Heart right ventricle (tissue), 16 donors: ENCODE measurements at regions not wholly inside any gene's neighbourhood (a gene's known extent, or its start where the extent isn't known, plus 50 kb on each side); places are given as distances from the start of the nearest gene placed in this dataset.

Source experiments
- ATAC-seq, 8 donors: fragments of 200-7000 bp; cut with Tn5 transposase; one replicate each; pipeline ENCODE4 v1.9.1; 2020; ENCODE audit warnings: mild to moderate bottlenecking in 8 of 8, moderate library complexity in 8 of 8, moderate number of reproducible peaks in 1 of 8
- DNase-seq, 2 donors: peaks; one replicate each; pipeline ENCODE4 v3.0.0-alpha.2; 2020
- H3K27ac ChIP-seq, 10 donors: fragments of 200-600 bp; sonication (generic) in 2 of 10; one replicate each; pipeline versions ENCODE4 v1.5.0 to v1.8.0; 2020 to 2022; ENCODE audit warnings: mild to moderate bottlenecking in 3 of 10
- H3K27me3 ChIP-seq, 7 donors: fragments of 200-600 bp; one replicate each; pipeline ENCODE4 v1.8.0; 2021 to 2022; ENCODE audit warnings: mild to moderate bottlenecking in 2 of 7
- H3K36me3 ChIP-seq, 9 donors: fragments of 200-600 bp; sonication (generic) in 1 of 9; one replicate each; pipeline versions ENCODE4 v1.5.0 to v1.8.0; 2020 to 2022; ENCODE audit warnings: mild to moderate bottlenecking in 2 of 9
- H3K4me1 ChIP-seq, 9 donors: fragments of 200-600 bp; sonication (generic) in 1 of 9; one replicate each; pipeline versions ENCODE4 v1.5.0 to v1.8.0; 2020 to 2022; ENCODE audit warnings: mild to moderate bottlenecking in 4 of 9
- H3K4me3 ChIP-seq, 10 donors: fragments of 200-600 bp; sonication (generic) in 2 of 10; one replicate each; pipeline versions ENCODE4 v1.5.0 to v1.8.0; 2020 to 2022; ENCODE audit warnings: mild to moderate bottlenecking in 7 of 10, moderate library complexity in 2 of 10
- H3K9me3 ChIP-seq, 11 donors: fragments of 200-600 bp in 10 of 11; sonication (generic) in 2 of 11; one replicate each; pipeline versions ENCODE4 v1.5.0 to v1.8.0; 2013 to 2022; ENCODE audit warnings: mild to moderate bottlenecking in 2 of 11, control low read depth in 1 of 11, moderate library complexity in 1 of 11
- CTCF ChIP-seq, 9 donors: fragments of 200-600 bp; sonication (generic) in 2 of 9; IDR thresholded peaks; one replicate each; pipeline versions ENCODE4 v1.5.0 to v1.8.0; 2021 to 2022; ENCODE audit warnings: antibody characterized with exemption in 9 of 9, mild to moderate bottlenecking in 5 of 9, moderate library complexity in 1 of 9
- WGBS, 2 donors: extraction: QIAGEN DNeasy Blood & Tissue Kit; methylation state at CpG; one replicate each; pipeline ENCODE4 v1.1.7; 2013; ENCODE audit warnings: inconsistent platforms in 1 of 2; 5-methylcytosine and 5-hydroxymethylcytosine counted together
- intact Hi-C, 10 donors: fragments of 100-400 bp; cut with DNase I; formaldehyde crosslinking; loops; one replicate each; pipeline versions ENCODE4 v1.11.1 to v1.14.2; 2022
- donor health status: Arrhythmogenic right ventricular cardiomyopathy.
- donor health status: ischemic (EF 13 %, LVEDD 7.1; RV severe dilation, severe dysfunction).
- donor health status: healthy with polysubstance abuse.
- donor health status: DM: no; HTN: yes; CAD: no.
- donor health status: DM: no; HTN: no; CAD: no.
- donor health status: ischemic (EF 25% LVEDD 6.9; RV normal size, moderate dysfunction).
- donor health status: ischemic (EF 25% LVEDD 5.7; RV mildly dilated, moderate dysfunction).
- donor health status: healthy.
- donor health status: DM: yes; HTN: yes; CAD: no.
- donor health status: Ischemic cardiomyopathy.
- donor health status: ischemic (EF 35%, LVEDD 5.7; RV mildly dilated, moderate dysfunction).
- donor health status: nonischemic (EF 11% LVEDD 7.7; RV severe dilation, severe dysfunction).
- donor health status: DM: yes; HTN: yes; CAD: no.
- donor health status: PGD.
- donor health status: ischemic (EF 29% LVEDD 5.4; RV normal size, mild dysfunction).
- donor health status: nonischemic (EF 23%, LVEDD 6.1; RV moderate dilation, normal function).

GRCh38 chr10:55369670-55370420 lies 568.8 kb upstream of the PCDH15 start:
- Histone ChIP-seq H3K27me3 (no peaks in the 10 kb centered on the region), H3K9me3 (no peaks in the 10 kb centered on the region), H3K4me3 (no peak overlapping the region), H3K27ac (no peak overlapping the region), H3K4me1 (peaks cover 0 to 8% (median 2%) of the 10 kb centered on the region in 9 donors), H3K36me3 (no peaks in the 10 kb centered on the region)
- DNase-seq (no peak), ATAC-seq (no peak)
- no peak for TF ChIP-seq CTCF (IDR thresholded peaks at IDR 0.05)
- 58 to 60% methylated on average over 1 of the region's 1 CpG for WGBS, 2 donors
- intact Hi-C loops = no loop called here

GRCh38 chr10:55368467-55368866 lies 567.4 kb upstream of the PCDH15 start:
- WGBS, 2 donors = 72 to 76% methylated on average over 2 of the region's 2 CpGs
- no peak overlapping the region for H3K4me3 ChIP-seq
- H3K4me1 ChIP-seq = no peaks in the 10 kb centered on the region
- no peak for TF ChIP-seq CTCF (IDR thresholded peaks at IDR 0.05)
- no peaks in the 10 kb centered on the region for H3K9me3 ChIP-seq
- H3K36me3 ChIP-seq = no peaks in the 10 kb centered on the region
- no peaks in the 10 kb centered on the region for H3K27me3 ChIP-seq
- H3K27ac ChIP-seq = no peak overlapping the region
- intact Hi-C loops = no loop called here
- DNase-seq (no peak), ATAC-seq (no peak)

GRCh38 chr10:55367555-55367954 lies 566.5 kb upstream of the PCDH15 start:
- no peak for TF ChIP-seq CTCF (IDR thresholded peaks at IDR 0.05)
- H3K4me3 ChIP-seq = no peak overlapping the region
- H3K9me3 ChIP-seq = no peaks in the 10 kb centered on the region
- ATAC-seq (no peak), DNase-seq (no peak)
- H3K27me3 ChIP-seq = no peaks in the 10 kb centered on the region
- no peak overlapping the region for H3K27ac ChIP-seq
- intact Hi-C loops = no loop called here
- H3K4me1 ChIP-seq = no peaks in the 10 kb centered on the region
- no peaks in the 10 kb centered on the region for H3K36me3 ChIP-seq

- Histone ChIP-seq H3K27me3 (no peaks in the 10 kb centered on the region), H3K27ac (no peak overlapping the region), H3K9me3 (no peaks in the 10 kb centered on the region), H3K4me1 (no peaks in the 10 kb centered on the region), H3K4me3 (no peak overlapping the region), H3K36me3 (no peaks in the 10 kb centered on the region)
- ATAC-seq (no peak), DNase-seq (no peak)
- 91 to 96% methylated on average over 2 of the region's 2 CpGs for WGBS, 2 donors
- intact Hi-C loops = no loop called here
- no peak for TF ChIP-seq CTCF (IDR thresholded peaks at IDR 0.05)
Measured at GRCh38 chr10:55358539-55358938, 557.5 kb upstream of the PCDH15 start.
